GM04504 (cell line): ENCODE measurements at regions not wholly inside any gene's neighbourhood (a gene's known extent, or its start where the extent isn't known, plus 50 kb on each side); places are given as distances from the start of the nearest gene placed in this dataset.

Experiments used
- DNase-seq: peaks from one replicate; pipeline ENCODE4 v3.0.0-alpha.2; 2012; ENCODE audit warnings: low read depth

DNA sequence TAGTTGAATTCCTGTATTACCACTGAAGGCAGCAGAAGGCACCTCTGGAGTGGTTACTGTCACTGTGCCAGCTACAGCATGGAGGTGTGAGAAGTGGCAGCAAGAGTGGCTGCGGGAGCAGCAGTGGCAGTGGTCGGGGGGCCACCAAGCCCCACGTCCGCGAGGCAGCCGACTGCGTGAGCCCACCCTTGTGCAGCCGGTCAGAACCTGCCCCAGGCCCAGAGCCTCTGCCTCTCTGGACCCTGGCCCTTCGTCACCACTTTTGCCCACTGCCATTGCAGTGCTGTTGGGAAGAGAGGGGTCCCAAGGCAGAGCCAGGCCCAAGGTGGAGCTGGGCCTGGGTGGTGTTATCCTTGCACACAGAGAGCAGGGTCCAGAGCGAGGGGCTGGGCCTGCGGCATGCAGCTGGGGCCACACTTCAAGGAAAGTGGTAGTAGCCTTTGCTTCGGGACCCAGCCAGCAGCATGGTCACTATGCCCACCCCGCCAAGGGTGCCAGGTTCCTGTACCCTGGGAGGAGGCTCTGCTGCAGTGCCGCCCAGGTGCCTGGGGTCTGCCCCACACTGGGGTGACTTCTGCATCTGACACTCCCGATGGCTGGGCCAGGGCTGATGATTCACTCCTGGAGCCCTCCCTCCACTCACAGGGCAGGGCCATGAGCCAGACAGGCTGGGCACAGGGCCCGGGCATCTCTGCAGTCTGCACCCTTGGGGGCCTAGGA lies 450.1 kb upstream of the LRATD1 start:
- no peak for DNase-seq

- DNase-seq, result no peak
Measured at GRCh38 chr2:14185906-14186305, 446.6 kb upstream of the LRATD1 start.

DNA sequence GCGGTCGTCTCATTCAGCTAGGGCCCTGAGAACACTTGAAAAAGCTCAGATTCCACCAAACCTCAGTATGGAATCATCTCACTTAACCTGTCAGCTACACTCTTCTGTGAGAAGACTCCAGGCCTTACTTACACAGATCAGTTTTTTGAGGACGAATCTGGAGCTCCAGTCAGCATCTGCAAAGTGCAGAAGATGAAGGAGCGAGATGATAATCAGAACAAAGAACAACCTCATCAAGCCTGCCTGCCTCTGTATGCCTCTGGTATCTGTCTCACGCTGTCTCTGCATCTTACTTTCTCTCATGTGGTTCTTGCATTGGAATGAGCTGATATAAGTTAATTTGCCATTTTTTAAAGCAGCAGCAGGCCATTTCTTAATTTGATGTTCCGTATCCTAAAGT lies 444.1 kb upstream of the LRATD1 start:
- DNase-seq, result no peak

DNA sequence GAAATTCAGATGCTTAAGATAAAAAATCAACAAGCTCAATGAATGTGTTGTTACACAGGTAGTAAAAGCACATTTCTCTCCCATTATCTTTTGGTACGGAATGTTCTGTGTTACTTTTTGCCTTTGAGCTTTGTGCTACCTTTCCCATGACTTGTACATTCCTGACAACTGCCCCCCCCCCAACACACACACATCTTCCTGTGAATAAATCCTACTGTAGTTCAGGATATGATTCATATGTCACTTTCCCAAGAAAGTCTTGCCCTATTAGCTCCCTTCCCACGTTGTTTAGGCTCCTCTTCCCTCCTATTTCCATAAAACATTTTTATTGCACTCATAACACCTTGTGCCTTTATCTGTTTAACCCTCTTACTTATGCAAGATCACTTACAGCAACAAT lies 442.6 kb upstream of the LRATD1 start:
- DNase-seq, result no peak

DNA sequence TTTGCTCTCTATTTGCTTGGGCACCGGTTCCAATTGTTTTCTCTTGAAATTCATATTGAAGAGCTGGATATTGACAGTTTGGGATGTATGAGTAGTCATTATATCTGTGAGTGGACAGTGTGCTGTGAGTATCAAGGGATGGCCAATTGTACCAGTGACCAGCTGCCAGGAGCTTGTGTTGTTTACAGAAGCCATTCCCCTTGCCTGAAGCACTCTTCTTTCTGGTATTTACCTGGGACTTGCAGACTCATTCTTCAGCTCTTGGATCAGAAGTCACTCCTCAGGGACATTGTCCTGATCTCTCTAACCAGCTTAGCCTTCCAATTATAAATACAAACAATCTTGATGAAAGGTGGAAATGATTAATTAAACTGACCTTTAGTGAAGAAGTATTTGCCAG lies 438.3 kb upstream of the LRATD1 start:
- no peak for DNase-seq

- no peak for DNase-seq
Measured at GRCh38 chr2:14197293-14197692, 435.2 kb upstream of the LRATD1 start.

- no peak for DNase-seq
Measured at GRCh38 chr2:14199040-14199439, 433.5 kb upstream of the LRATD1 start.

DNA sequence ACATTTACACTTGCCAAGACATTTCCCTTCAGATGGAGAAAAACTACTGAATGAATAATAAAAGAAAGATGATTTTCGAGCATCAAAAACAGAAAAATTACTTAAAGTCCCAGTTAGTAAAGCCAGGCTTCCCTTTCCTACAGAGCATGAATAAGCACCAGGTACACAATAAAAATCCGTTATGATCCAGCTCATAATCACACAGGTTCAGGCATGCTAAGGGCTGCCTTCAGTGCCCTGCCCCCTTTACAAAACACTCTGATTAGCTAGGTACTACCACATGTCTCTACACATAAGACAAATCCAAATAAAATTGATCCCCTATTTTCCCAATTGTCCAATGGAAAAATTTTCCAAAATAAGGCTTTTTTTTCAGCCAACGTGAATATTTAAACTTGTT lies 413.2 kb upstream of the LRATD1 start:
- no peak for DNase-seq

DNA sequence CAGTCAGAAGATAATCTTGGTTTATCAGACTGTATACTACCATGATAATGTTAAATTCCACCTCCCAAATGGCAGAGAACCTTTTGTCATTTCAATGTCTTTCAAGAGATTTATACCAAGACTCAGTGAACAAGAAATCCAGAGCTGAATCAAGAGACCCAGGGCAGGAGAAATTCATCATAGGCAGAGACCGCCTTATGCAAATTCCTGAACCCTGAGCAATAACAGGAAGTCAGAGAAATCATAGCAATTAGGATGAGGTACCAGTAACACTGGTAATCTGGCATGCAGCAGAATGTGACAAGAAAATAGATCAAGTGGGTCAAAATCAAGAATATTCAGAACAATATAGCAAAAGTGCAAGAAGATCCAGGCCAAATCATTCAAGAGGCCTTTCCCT lies 412.4 kb upstream of the LRATD1 start:
- DNase-seq, result peak; percentile 11

DNA sequence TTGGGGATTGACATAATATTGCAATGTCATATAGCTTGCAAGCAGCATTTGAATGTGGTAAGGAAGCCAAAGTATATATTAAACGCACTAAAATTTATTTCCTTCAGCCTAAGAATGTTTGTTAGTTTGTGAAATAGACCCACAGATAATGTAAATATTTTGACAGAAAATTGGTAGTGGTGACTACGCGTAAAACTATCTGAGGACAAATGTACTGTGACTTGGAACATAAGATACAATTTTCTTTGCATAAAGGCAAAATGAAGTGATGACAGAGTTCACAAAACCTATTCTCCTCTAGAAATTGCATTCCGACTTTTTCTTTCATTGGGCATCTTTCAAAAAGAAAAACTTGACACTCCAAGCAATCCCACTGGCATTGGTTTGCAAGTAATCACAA lies 411.1 kb upstream of the LRATD1 start:
- DNase-seq, result no peak

DNA sequence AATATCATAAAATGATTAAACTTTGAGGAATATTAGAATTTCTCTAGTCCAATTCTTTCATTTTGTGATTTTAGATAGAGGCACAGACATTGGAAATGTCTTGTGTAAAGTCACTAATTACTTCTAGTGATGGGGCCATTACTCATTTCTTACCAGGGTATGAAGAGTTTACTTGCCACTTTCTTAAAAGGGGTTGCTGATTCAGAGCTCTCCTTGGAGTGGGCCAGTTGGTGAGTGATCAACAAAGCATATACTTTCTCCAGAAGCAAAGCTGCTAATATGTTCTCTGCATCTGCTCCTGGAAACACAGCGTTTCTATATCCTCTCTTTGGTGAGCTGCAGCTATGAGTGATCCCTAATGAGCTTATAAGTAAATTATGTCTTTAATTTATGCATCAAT lies 408.9 kb upstream of the LRATD1 start:
- DNase-seq, result no peak

DNA sequence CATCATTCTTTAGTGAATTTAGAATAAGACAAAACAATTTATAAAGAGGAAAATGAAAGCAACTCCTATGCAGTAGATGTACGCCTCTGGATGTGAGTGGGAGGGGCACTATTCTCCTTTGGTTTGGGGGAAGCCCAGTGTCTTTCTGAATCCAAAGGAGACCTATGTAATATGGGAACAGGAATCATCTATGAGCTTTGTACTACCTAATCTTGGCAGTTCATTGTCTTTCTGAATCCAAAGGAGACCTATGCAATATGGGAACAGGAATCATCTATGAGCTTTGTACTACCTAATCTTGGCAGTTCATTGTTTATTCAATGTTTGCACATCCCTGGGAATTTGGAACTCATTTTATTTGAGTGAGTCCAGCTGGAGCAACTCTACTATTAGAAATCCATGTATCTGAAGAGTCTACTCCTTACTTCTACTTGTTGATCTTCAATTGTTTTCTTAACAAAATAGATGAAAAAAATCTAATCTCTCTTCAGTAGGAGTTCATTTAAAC lies 401.1 kb upstream of the LRATD1 start:
- DNase-seq, result no peak

DNA sequence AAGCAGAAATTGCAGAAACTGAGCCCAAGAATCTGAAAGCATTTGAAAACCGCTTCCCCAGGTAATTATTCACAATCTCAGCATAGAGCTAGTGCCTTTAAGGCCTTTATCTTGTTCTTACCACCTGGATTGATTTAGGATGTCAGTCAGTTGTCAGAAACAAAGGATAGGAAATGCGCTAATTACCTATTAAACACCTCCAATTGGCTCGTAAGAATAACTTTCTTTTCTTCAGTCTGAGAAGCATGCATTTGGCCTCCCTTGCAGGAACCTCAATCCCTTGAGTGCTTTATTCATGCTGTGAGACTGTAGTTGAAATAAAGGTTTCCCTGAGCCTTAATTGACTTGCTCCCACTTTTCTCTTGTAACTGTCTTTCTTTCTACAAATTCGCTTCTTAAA lies 400.3 kb upstream of the LRATD1 start:
- DNase-seq, result no peak

GRCh38 chr2:14234911-14235310 lies 397.6 kb upstream of the LRATD1 start:
- no peak for DNase-seq

DNA sequence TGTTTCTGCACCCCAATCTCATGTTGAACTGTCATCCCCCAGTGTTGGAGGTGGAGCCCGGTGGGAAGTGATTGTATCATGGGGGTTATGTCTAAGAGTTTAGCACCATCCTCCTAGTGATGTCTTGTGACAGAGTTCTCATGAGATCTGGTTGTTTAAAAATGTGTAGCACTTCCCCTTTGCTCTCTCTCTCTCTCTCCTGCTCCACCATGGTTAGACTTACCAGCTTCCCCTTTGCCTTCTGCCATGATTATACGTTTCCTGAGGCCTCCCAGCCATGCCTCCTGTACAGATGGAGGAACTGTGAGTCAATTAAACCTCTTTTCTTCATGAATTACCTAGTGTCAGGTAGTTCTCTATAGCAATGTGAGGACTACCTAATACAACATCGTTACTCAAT lies 396.9 kb upstream of the LRATD1 start:
- no peak for DNase-seq

GRCh38 chr2:14237902-14238301 lies 394.6 kb upstream of the LRATD1 start:
- no peak for DNase-seq

DNA sequence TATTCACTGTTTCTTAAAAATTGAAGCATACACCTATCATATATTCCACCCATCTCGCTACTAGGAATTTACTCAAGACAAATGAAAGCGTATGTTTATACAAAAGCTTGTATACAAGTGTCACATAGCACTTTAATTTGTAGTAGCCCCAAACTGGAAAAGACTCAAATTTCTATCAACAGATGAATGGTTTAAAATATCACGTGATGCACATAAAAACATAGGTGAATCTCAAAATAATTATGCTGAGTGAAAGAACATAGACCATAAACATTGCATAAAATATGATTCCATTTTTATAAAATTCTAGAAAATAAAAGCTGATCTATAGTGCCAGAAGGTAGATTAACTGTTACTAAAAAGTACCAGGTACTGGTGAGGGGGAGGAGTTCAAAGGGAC lies 392.9 kb upstream of the LRATD1 start:
- DNase-seq, result no peak

DNA sequence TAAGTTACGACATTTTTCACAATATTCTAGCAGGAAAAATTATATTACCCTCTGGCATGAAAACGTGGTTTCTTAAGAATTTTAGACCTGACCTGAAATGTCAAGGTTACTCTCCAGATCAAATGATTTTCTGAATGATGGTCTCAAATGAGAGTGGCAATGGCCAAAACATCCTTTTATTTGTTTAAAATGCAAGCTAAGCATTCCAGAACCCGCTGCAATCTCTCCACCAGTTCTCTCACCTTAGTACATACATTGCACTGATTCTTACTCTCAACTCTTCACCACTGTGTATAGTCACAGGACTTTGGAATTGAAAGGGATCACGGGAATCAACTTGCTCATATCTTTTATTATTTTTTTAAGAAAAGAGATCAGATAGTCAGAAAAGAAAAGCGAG lies 391.6 kb upstream of the LRATD1 start:
- no peak for DNase-seq

GRCh38 chr2:14245901-14246300 lies 386.6 kb upstream of the LRATD1 start:
- no peak for DNase-seq

DNA sequence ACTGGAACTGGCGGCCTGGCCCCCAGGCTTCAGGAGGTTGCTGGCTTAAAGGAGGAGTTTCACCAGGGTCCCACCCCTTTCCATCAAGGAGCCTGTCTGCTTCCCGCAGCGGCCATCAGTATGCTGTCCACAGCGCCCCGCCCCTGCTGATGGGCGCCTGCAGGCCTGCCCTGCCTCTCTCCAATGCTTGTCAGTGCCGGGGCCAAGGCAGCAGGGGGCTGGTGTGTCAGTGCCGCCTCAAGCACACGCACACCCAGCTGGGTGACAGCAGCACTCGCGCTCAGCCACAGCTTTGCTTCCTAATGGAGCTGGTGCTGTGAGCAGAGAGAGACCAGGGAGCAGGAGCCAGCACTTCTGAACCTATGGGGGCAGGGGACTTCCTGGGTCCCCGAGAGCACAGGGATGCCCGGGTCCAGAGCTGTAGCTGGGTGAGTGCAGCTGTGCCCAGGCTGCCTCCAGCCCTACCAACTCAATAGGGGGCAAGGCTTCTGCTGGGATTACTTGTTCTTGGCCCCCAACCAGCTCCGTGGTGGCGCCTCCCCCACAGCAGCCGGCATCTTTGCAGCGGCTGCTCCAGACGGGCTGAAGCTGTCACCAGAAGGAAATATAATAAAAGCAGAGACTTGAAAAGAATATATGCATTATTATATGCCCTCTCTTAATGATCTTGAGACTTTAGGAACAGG lies 377.2 kb upstream of the LRATD1 start:
- DNase-seq, result no peak

- peak; percentile 20 for DNase-seq
Measured at GRCh38 chr2:14256890-14257289, 375.6 kb upstream of the LRATD1 start.

DNA sequence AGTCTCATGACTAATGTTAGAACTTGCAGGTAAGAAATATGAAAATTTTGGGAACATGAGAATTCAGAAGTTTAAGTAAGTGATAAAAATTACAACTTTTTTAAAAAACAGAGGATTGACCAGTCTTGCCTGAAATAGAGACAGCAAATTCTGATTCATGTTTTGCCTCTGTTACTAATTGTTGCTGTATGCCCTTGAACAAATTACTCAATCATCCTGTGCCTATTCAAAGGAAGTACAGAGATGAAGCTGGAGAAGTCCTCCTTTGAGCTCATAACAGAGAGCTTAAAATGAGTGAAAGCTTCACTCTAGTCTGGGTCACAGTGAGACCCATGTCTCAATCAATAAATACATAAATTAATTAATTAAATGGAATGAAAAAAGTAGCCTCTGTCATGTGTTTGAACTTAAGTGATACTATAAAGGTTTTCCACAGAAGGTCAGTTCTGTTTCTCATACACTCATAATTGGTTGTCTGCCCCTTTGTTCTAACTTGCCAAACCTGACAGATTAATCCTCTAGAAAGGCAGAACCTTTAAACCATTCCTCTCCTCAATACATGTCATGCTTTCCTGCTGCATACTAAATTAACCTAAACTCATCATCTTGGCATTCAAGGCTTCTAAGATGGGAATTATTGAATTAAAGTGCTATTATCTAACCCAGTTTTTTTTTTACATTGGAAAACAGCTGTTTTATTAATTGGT lies 374.6 kb upstream of the LRATD1 start:
- no peak for DNase-seq

- DNase-seq, result no peak
Measured at GRCh38 chr2:14261771-14262170, 370.7 kb upstream of the LRATD1 start.
